A673 (cell line): ENCODE measurements at regions not wholly inside any gene's neighbourhood (a gene's known extent, or its start where the extent isn't known, plus 50 kb on each side); places are given as distances from the start of the nearest gene placed in this dataset.

ENCODE experiments used
- EZH2 ChIP-seq: fragments of 200-600 bp; sonication (generic); IDR thresholded peaks from 2 replicates; pipeline ENCODE4 v1.6.1; 2017; ENCODE audit warnings: borderline replicate concordance, low read depth, mild to moderate bottlenecking, mixed read lengths, antibody characterized with exemption, low read length; ENCODE audit not compliant: poor library complexity, severe bottlenecking
- TF ChIP-seq, protein P1 (sequence below): fragments of 300-800, 200-600 bp; sonication (generic); conservative IDR thresholded peaks from 2 replicates; pipeline ENCODE4 v1.5.1; 2017; ENCODE audit warnings: low read depth, mild to moderate bottlenecking, antibody characterized with exemption, low read length, moderate library complexity, mixed read lengths

DNA sequence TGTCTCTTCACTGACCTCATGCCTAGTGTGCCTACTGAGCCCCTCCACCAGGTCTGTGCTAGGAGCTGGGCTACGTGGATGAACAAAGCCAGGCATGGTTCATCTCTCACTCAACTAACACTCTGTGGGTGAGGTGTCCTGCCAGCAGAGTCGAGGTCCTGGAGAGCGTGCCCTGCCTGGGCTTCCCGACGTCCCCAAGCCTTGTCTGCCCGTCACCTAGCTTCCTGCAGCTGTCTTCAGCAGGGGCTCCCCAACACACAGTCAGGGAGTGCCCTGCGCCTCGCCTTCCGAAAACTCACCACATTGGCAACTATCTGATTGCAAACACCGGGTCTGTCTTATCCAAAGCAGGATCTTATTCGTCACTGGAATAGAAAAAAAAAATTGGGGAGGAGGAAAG, 167.5 kb upstream of the ZC3H12A start:
- TF ChIP-seq EZH2, result no peak
- TF ChIP-seq, protein P1, sequence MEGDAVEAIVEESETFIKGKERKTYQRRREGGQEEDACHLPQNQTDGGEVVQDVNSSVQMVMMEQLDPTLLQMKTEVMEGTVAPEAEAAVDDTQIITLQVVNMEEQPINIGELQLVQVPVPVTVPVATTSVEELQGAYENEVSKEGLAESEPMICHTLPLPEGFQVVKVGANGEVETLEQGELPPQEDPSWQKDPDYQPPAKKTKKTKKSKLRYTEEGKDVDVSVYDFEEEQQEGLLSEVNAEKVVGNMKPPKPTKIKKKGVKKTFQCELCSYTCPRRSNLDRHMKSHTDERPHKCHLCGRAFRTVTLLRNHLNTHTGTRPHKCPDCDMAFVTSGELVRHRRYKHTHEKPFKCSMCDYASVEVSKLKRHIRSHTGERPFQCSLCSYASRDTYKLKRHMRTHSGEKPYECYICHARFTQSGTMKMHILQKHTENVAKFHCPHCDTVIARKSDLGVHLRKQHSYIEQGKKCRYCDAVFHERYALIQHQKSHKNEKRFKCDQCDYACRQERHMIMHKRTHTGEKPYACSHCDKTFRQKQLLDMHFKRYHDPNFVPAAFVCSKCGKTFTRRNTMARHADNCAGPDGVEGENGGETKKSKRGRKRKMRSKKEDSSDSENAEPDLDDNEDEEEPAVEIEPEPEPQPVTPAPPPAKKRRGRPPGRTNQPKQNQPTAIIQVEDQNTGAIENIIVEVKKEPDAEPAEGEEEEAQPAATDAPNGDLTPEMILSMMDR, result no peak
